ENCODE measurements at regions not wholly inside any gene's neighbourhood (a gene's known extent, or its start where the extent isn't known, plus 50 kb on each side); places are given as distances from the start of the nearest gene placed in this dataset.
A peak's percentile ranks its signal among the peaks of the same experiment; 100 is the strongest.

DNA sequence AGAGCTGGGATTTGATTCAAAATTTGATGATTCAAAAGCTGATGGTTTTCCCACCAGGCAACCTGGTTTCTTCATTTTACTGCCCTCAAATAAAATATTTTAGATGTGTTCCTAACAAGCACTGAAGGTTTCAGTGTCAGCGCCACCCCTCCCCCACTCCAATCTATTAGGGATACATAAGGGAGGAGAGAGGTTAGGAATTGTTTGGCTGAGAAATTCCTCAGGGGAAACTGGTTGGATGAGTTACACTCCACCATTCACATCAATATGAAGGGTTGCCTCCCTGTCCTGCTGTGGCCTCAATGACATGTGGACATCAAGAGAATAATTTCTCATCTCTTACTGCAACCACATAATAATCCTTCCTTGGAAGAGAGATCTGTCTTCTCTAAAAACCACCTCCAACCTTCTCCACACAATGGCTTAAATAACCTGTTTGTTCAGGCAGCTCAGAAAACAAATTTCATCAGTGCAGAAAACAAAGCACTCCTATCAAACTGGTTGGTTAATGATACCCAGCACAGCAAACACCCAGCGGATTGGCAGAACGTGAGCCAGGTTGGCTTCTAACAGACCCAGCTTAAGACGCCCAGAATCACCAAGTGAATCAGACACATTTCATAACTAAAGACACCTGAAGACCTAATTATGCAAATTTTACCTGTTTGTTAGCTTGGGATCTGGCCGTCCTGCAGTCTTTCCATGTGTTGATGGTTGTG, 136.0 kb upstream of the SGK1 start:
- DNase-seq (ENCODE audit: low read depth), result no peak

- no peak for DNase-seq (ENCODE audit: low read depth)
Measured at GRCh38 chr6:134452906-134453305, 135.0 kb upstream of the SGK1 start.

- DNase-seq (ENCODE audit: low read depth), result no peak
Measured at GRCh38 chr6:134451529-134451928, 133.6 kb upstream of the SGK1 start.

GRCh38 chr6:134449781-134450180, 131.9 kb upstream of the SGK1 start:
- no peak for DNase-seq (ENCODE audit: low read depth)

DNA sequence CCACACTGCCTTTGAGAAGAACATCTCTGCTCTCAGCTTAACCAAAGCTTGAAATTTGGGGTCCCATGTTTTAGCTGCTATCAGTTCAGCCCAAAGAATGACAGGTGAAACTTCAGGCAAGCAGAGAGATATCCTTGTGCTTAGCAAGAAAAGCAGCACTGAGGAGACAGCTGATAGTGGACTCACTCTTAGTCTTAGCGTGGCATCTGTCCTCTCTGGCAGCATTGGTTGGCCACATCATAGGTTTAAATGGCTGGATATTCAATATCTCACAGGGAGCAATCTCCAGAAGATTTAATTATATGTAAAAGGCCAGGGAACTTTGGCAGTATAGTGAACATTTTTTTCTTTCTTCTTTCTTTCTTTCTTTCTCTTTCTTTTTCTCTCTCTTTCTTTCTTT, 131.1 kb upstream of the SGK1 start:
- DNase-seq (ENCODE audit: low read depth), result no peak

DNA sequence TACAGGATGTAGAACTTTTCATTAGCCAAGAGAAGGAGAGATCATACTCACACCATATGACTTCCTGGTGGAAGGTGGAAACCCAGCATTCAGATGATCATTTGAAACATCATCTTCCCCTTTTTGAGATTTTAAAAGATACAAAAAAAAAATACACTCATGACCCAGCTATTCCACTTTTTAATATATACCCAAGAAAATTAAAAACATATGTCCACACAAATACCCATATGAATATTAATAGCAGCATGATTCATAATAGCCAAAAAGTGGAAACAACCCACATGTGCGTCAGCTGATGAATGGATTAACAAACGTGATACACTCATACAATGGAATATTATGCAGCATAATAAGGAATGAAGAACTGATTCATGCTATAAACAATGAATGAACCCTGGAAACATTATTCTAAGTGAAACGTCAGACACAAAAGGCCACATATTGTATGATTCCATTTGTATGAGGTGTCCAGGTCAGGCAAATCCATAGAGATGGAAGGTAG, 130.0 kb upstream of the SGK1 start:
- no peak for DNase-seq (ENCODE audit: low read depth)

- DNase-seq (ENCODE audit: low read depth), result no peak
Measured at GRCh38 chr6:134447423-134447822, 129.5 kb upstream of the SGK1 start.

DNA sequence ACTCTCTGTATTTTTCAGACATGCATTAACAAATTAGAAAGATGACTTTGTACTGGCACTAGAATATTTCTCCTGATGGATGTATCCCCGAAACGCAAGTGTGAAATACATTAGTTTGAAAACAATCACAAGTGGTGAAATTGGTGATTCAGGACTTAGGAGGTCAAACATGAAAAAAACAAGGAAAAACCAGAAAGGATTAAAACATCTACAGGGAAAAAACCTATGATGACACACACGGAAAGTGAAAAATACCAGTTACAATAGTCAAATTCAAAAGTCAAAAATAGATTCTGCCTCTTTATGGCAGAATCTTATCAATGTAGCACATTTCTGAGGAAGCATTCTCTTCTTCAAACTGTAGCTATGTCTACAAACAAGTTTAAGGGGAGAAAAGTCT, 129.0 kb upstream of the SGK1 start:
- DNase-seq (ENCODE audit: low read depth), result no peak

GRCh38 chr6:134446218-134446848, 128.4 kb upstream of the SGK1 start:
- no peak for DNase-seq (ENCODE audit: low read depth)

DNA sequence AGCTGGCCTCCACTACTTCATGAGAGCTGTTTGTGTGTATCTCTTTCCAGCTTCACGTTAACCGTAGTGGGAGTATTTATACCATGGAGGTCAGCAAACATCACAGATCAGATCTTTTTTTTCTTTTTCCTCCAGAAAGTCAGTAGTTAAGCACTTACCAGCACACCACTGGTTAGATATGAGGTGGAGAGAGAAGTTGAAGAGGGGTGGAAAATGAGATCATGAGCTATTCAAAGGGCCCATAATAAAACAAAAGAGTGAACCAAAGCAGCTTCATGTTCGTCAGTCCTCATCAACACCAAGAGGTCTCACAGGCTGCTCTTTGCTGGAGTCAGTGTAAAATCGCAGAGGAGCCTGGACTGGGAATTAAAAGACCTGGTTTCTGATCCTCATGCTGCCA, 125.1 kb upstream of the SGK1 start:
- DNase-seq (ENCODE audit: low read depth), result no peak

GRCh38 chr6:134442073-134442472, 124.2 kb upstream of the SGK1 start:
- no peak for DNase-seq (ENCODE audit: low read depth)

DNA sequence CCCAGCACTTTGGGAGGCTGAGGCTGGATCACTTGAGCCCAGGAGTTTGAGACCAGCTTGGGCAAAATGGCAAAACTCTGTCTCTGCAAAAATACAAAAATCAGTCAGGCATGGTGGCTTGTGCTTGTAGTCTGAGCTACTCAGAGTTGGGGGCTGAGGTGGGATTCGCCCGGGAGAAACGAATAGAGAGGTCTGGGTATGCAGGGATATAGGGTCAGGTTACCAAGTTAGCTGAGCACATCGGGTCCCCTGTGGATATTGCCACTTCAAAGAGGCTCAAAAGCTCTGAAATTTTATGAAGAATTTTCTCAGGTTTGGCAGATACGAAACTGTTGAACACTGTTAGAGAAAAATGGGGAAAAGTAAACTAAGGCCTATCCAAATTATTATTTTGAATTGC, 120.9 kb upstream of the SGK1 start:
- no peak for DNase-seq (ENCODE audit: low read depth)

DNA sequence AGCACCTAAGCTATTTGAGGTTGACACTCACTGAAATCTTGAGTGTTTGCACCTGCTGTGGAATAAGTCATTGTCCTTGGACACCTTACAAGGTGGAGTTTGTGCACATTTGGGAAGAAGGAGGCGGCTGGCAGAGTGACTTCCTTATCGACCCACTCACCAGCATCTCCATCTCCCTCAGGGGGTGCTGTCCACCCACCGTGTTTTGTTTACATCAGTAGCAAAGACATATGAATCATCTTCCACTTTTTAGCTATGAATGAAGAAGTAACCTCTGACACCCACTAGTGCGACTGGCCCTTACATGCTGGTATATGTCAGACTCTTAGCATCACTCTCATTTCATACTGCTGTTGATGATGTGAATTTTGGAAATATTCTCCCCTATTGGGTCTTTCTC, 119.5 kb upstream of the SGK1 start:
- peak; percentile 29 for DNase-seq (ENCODE audit: low read depth)

DNA sequence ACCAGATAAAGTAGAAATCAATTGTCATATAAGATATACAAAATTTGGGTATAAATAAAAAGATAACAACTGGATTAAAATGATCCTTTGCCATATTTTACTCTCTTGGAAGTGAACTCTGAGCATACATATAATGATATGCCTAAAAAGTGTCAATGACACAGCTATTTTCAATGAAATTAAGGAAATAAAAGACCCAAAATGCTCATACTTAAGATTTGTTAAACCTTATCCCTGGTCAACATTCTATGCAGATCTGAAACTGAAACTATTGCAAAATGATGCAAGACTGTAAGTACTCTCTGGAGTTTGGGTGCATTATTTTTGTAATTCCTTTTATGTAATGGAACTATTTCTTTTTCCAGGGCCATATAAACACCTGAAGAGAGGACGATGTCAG, 119.0 kb upstream of the SGK1 start:
- DNase-seq (ENCODE audit: low read depth), result no peak

DNA sequence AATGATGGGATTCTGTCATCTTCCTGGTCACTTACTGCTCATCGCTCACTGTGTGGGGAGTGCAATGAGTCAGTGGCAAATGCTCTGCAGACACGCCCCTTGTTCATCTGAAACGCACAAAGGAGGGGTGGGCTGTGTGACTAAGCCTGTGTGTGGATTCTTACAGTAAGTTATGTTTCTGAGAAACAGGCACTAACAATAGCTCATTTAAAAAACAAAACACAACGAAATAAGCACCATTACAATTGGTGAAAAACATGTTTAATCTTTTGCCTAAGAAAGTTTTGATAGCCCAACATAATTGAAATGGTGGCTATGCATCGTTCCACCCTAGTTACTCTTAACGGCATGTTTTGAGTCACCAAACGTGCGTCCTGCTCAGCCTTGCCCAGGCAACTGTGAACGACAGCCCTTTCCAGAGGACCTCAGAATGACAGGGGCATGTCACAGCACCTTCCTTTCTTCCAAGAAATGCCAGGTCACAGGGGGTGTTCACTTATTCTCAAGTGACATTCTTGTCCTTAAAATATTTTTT, 118.4 kb upstream of the SGK1 start:
- peak; percentile 68 for DNase-seq (ENCODE audit: low read depth)

- DNase-seq (ENCODE audit: low read depth), result no peak
Measured at GRCh38 chr6:134435814-134436280, 117.9 kb upstream of the SGK1 start.

GRCh38 chr6:134434019-134434942, 116.4 kb upstream of the SGK1 start:
- no peak for DNase-seq (ENCODE audit: low read depth)

DNA sequence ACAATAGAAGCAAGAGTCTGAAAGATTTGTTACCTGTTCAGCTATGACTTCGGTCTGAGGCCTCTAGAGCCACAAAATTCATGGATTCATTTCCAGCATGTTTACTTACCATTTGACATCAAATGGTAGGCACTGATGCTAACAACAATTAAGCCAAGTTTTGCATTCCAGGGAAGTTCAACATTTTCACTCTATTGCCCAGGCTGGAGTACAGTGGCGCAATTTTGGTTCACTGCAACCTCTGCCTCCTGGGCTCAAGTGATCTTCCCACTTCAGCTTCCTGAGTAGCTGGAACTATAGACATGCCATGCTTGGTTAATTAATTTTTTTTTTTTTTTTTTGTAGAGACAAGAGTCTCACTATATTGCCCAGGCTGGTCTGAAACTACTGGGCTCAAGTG, 114.1 kb upstream of the SGK1 start:
- no peak for DNase-seq (ENCODE audit: low read depth)

DNA sequence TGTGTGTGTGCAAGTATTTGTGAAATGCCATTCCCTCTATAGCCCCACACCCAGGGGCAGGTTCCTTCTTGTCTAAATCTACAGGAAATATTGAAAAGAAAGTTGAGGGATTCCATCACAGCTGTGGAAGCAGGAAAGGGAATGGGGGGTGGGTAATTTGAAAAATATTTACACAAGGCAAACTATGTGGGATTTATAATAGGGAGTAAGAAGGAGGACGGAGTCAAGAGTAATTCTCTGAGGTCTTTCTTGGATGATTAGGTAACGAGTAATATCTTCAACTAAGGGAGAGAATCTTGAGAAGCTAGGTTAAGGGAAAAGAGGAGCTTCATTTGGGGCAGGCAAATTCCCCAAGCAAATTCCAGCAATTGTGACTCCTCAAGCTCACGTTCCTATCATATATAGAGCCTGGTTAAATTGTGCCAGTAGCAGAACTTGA, 113.5 kb upstream of the SGK1 start:
- no peak for DNase-seq (ENCODE audit: low read depth)

- DNase-seq (ENCODE audit: low read depth), result no peak
Measured at GRCh38 chr6:134429861-134430380, 112.0 kb upstream of the SGK1 start.

DNA sequence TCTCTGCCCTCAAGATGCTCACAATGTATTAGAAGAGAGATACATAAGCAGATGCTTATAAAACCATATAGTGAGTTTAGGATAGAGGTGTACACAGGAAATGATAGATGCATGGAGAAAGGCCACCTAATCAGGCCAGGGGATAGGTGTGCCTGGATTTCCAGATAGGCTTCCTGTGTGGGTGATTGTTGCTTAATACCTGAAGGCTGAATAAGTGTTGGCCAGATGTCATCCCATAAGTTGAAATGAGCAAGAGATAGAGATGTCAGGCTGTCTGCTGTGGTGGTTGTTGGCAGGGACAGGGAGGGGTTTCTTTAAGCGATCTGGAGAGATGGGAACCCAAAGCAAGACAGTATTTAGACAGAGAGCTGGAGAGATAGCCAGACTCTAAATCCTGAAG, 109.8 kb upstream of the SGK1 start:
- no peak for DNase-seq (ENCODE audit: low read depth)

- DNase-seq (ENCODE audit: low read depth), result no peak
Measured at GRCh38 chr6:134426623-134427022, 108.7 kb upstream of the SGK1 start.

All from activated T-helper 9 cell treated with anti-CD3 and anti-CD28 coated beads, Interleukin-2, amount 50 U/mL, for 16 hours (primary cell).